Fibroblast of peridontal ligament (primary cell): ENCODE measurements at regions not wholly inside any gene's neighbourhood (a gene's known extent, or its start where the extent isn't known, plus 50 kb on each side); places are given as distances from the start of the nearest gene placed in this dataset.

Source experiments
- DNase-seq: peaks from one replicate; pipeline ENCODE4 v3.0.0-alpha.2; 2010; ENCODE audit errors: extremely low read depth

DNA sequence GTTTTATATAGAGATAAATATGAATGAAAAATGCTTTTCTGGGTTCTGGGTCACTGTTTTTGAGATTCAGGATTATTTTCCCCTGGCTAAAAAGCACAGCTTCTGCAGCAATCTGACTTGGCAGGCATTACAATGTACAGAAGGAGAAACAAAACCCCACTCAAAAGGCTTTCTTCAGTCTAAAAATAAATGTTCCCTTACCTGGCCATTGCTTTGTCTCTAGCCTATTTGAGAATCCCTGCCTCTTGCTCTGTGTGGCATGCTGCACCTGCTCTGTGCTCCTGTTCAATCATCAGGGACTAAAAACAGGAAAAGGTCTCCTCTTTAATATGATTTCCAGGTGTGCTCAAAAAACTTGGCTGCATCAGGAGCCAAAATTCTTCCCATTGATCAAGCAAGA is 187.4 kb upstream of the STAC start:
- DNase-seq = no peak

DNA sequence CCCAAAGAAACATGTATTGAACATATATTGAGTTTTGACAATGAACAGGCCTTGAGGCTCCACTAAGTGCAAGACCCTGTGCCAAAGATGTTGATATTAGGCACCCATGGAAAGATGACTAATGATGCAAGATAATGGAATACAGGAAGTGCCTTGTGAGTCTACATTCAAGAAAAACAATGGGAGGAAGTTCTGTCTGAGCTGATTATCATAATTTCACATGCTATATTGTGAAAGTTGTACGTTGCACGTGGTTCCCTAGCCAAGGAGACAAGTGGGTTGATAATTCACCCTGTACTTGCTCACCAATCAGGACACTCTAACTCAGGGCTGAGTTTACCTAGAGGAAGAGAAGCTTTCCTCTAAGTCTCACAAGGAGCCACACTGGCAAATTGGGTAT is 186.9 kb upstream of the STAC start:
- DNase-seq = no peak

- no peak for DNase-seq
These were observed 184.2 kb upstream of the STAC start for GRCh38 chr3:36196058-36196457.

DNA sequence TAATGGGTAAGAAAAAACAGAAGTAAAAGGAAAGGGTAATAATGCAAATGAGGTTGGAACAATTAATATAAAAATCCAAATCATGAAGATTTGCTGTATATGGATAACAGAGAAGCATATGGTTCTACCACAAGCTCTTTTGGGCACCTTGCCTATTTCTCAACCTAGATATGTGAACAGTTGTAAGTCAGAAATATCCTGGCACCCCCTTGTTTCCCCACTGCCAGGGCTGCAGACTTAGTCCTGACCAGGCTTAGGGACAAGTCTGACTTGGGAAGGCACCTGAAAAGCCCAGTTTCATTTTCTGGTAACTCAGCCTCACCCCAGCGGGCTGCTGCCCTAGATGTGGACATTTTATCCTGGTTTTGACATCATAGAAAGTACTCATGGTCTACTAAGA is 183.2 kb upstream of the STAC start:
- DNase-seq = no peak

- no peak for DNase-seq
These were observed 178.8 kb upstream of the STAC start for GRCh38 chr3:36201546-36201945.

GRCh38 chr3:36206956-36207580 is 173.2 kb upstream of the STAC start:
- DNase-seq = no peak

GRCh38 chr3:36210840-36211651 is 169.3 kb upstream of the STAC start:
- no peak for DNase-seq

DNA sequence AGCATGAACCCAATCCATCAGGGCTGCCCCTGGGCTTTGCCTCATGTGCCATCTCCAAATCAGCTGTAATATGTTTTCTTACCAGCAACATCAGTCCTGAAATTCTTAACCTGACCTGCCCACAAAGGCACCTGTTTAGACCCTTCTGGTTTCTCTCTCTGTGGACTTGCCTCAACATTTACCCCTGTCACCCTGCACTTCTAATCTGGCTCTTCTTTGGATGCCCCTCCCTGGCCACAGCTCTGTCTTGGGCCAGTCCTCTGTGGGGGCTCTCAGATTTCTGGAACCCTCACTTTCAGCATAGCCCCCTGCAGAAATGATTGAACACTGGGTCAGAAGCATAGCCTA is 168.7 kb upstream of the STAC start:
- DNase-seq = no peak

GRCh38 chr3:36212251-36212650 is 168.1 kb upstream of the STAC start:
- peak; percentile 26 for DNase-seq

DNA sequence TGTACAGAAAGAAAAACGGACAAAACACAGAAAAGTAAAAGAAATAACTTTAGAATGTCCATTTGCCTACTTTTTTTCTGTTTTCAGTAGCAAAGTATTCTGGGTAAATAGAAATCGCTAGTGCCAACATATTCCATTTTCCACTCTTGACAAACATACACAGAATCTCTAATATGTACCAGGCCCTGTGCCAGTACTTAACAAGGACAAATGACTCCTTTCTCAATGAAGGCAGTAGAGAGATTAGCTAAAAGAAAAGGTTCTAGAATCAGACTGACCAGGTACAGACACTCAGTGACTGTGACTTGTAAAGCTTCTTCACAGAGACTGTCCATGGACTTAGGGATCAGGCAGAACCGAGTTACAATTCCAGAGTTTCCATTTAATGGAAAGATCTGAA is 165.8 kb upstream of the STAC start:
- no peak for DNase-seq

- no peak for DNase-seq
These were observed 165.1 kb upstream of the STAC start for GRCh38 chr3:36215241-36215640.

GRCh38 chr3:36219398-36219797 is 160.9 kb upstream of the STAC start:
- DNase-seq = peak; percentile 1

DNA sequence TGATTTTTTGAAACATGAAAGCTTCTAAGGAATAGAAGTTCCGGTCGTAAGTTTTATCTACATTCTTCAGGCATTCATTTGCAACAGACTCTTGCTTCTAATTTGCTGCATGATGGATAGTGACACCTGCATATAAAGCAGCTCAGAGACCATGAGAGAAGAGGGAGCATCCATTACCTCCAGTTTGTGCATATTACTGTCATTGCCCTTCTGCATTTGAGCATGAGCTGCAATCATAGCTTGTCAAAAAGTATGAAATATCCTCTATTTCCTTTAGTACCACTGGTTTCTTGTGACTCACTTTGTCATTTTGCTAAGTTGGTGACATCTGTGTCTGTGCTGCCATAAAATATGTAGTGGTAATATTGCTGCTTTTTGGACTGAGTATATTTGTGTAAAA is 160.1 kb upstream of the STAC start:
- no peak for DNase-seq

DNA sequence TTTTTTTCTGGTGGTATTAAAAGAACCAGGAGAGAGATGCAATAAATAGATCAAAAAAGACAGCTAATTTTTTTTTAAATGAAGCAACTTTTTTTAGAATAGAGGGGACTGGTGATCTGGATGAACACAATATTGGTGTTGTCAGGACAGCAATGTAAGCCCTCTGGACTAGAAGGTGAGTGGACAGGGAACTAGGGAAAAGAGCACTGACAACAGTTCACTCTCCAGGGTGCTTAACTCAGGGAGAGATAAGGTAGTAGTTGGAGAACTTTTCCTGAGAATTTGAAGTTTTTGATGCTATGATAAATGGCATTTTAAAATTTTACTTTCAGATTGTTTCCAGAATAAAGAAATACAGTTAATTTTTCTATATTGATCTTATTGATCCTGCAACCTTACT is 158.3 kb upstream of the STAC start:
- no peak for DNase-seq

- DNase-seq = no peak
These were observed 152.3 kb upstream of the STAC start for GRCh38 chr3:36227980-36228379.

DNA sequence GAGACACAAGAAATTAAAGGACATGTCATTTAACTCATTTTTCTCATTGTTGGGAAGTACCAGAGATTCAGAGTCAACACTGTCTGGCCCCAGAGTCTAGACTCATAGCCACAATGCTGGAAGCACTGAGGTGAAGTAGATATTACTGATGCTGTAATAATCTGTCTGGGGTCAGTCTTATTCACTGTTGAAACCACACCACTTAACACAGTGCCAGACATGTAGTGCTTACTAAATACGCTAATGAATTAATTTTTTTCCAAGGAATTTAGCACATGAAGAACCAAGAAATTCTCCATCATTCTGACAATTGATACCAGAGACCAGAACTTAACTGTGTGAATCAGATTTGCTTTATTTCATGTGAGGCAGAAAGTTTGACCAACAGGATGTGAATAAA is 150.8 kb upstream of the STAC start:
- DNase-seq = no peak

DNA sequence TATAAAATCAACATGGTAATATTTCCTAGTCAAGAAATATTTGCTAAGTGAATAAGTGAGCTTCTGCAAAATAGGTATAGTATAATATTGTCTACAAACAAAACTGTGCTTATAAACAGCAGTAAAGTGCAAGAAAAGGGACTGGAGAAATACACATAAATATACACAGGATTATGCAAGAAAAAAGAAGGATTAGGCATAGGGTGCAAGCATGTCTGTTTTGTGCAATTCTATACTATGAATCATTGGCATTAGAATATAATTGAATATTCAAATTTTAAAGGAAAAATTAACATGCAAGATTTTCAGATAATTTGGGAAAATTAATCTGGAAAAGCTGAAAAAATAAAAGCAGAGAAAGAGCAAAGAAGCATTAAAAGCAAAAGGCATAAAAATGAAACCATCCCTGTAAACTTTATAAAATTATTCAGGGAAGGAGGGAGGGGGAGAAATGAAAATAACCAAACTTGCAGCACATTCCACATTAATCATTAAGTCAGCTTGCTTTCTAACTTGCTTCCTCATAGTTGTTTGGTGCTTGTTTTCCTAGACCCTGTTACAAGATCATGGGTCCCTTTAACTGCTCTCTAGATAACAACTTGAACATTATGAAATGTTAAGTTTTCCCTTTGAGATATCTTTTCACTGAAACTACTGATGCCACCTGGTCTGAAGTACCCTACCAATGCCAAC is 147.4 kb upstream of the STAC start:
- no peak for DNase-seq

- DNase-seq = no peak
These were observed 135.6 kb upstream of the STAC start for GRCh38 chr3:36244728-36245127.

DNA sequence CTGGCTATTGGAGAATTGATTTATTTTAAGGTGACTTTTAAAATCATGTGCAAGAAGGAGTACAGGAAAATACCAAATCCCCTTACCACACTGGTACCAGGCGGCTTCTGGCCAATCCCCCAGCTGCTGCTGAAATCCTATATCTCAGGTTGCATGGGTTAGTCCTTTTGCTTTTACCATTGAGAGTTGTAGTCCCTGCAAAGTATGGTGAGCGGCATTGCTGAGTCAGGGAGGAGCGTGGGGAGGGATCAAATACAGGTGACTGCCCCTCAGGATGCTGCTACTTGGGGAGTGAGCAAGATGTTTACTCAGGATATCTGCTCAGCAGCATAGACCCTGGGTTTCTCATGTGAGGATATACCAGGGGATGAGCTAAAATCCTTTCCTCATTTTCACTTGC is 131.9 kb upstream of the STAC start:
- no peak for DNase-seq

DNA sequence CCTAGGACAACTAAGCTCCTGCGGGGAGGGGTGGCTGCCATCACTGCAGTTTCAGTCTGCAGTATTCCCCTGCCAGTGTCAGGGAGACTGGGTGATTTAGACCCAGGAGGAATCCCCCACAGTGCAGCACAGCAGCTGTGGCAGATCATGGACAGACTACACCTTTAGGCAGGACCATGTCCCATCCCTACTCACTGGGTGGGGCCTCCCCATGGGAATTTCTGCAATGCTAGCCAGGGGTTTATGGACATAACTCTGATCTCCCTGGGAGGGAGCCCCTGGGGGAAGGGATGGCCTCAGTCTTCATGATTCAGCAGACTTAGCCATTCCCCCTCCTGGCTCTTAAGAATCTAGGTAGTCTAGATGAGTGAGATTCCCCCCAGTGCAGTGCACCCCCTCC is 130.1 kb upstream of the STAC start:
- DNase-seq = no peak

DNA sequence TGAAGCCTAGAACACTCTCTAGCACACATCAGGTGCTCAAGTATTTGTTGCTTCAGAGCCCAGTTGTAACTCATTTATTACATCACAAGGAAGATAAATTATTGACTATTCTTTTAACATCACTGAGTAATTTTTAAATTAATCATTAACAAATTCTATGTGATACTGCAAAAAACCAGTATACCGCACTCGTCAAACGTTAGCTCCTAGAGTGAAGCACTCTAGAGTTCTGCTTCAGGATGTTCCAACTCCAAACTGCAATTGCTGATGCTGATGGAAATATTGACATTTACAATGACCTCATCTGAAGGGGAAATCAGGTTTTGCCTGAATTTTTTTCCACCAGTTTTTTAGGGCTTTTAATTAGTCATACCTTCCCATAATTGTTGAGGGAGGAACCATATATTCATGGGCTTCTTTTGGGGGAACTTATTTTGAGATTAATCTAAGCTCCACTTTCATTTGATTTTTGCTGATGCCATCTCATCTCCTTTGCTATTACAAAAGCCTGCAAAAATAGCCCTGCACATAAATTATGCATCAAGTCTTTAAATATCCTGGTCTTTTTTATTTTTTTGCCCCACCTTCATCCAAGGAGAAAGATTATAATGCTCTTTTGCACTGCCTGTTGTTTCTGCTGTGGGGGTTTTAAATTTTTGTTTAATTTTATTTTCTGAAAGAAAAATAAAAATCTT is 123.0 kb upstream of the STAC start:
- no peak for DNase-seq

DNA sequence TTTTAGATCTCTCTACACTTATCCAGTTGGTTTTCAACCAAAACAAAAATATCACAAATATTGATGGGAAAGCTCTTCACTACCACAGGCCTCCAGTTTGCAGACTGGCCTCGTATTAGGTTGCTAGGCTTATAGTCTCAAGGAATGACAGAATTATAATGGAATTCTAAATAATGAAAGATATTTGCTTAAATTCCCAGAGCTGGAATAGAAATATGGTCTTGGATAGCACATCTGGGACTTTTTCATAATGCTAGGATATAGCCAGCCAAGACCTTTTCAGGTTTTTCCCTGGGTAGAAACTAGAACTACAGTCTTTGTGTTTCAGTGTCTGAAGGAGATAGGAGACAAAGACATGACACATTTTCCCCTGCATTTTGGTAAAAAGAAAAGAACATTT is 121.9 kb upstream of the STAC start:
- DNase-seq = no peak

- no peak for DNase-seq
These were observed 120.7 kb upstream of the STAC start for GRCh38 chr3:36259580-36259979.
